ENCODE measurements at regions not wholly inside any gene's neighbourhood (a gene's known extent, or its start where the extent isn't known, plus 50 kb on each side); places are given as distances from the start of the nearest gene placed in this dataset.

GRCh38 chr18:47469576-47469975, 218.1 kb upstream of the SKOR2 start:
- no TSS peak for BruUV-seq (replicated peaks)
- no peaks in the 10 kb centered on the region for H3K9me2 ChIP-seq (ENCODE audit: insufficient read depth, low read length)
- POLR2A ChIA-PET, result no interaction called here
- CTCF ChIA-PET (ENCODE audit: unreplicated experiment), result no interaction called here
- H3K9me3 ChIP-seq (ENCODE audit: low read length), result no peaks in the 10 kb centered on the region
- H3K4me1 ChIP-seq (ENCODE audit: insufficient read depth, low read length, poor library complexity, severe bottlenecking), result no peaks in the 10 kb centered on the region
- intact Hi-C loops (cut with micrococcal nuclease; ENCODE audit: unreplicated experiment), result no loop called here
- no peak overlapping the region for H3K27ac ChIP-seq (ENCODE audit: low read depth, low read length, poor library complexity, severe bottlenecking)
- no peaks in the 10 kb centered on the region for H3K36me3 ChIP-seq (ENCODE audit: insufficient read depth, low read length)
- TF ChIP-seq EZH2phosphoT487 (IDR thresholded peaks at IDR 0.05; ENCODE audit: borderline replicate concordance, low read depth, low read length) (no peak), CTCF (conservative IDR thresholded peaks at IDR 0.05; ENCODE audit: low read length) (no peak)
- no peak overlapping the region for H3K4me2 ChIP-seq (ENCODE audit: low read length)
- no peak for DNase-seq (ENCODE audit: low spot score)
- H3K79me2 ChIP-seq (ENCODE audit: insufficient read depth, low read depth, low read length), result no peaks in the 10 kb centered on the region
- H4K20me1 ChIP-seq (ENCODE audit: insufficient read depth, low read length), result no peaks in the 10 kb centered on the region
- no peak overlapping the region for H3K4me3 ChIP-seq (ENCODE audit: low read depth, low read length, poor library complexity, severe bottlenecking)
- H2AFZ ChIP-seq (ENCODE audit: low read length), result no peak overlapping the region

DNA sequence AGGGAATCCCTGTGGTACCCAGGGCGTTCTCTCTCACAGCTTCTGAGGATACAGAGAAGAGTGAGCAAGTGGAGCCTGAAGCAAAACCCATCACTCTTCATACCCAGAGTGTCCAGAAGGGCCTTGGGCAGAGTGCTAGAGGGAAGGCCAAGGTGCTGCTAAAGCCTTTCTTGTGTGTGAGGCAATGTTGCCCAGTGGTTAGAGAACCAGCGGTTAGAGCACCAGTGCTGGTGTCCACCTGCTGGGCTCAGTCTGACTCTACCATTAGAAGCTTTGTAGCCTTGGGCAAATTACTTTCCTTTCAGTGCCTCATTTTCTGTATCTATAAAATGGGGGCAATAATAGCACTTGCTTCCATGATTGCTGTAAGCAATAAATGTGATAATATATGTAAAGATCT, 210.5 kb upstream of the SKOR2 start:
- no peaks in the 10 kb centered on the region for H3K36me3 ChIP-seq (ENCODE audit: insufficient read depth, low read length)
- DNase-seq (ENCODE audit: low spot score), result no peak
- H3K4me1 ChIP-seq (ENCODE audit: insufficient read depth, low read length, poor library complexity, severe bottlenecking), result no peaks in the 10 kb centered on the region
- no peak overlapping the region for H3K4me2 ChIP-seq (ENCODE audit: low read length)
- no TSS peak for BruUV-seq (replicated peaks)
- intact Hi-C loops (cut with micrococcal nuclease; ENCODE audit: unreplicated experiment), result no loop called here
- TF ChIP-seq EZH2phosphoT487 (IDR thresholded peaks at IDR 0.05; ENCODE audit: borderline replicate concordance, low read depth, low read length) (no peak), CTCF (conservative IDR thresholded peaks at IDR 0.05; ENCODE audit: low read length) (no peak)
- H3K9me3 ChIP-seq (ENCODE audit: low read length), result no peaks in the 10 kb centered on the region
- ChIA-PET CTCF (ENCODE audit: unreplicated experiment) (no interaction called here), POLR2A (no interaction called here)
- H3K4me3 ChIP-seq (ENCODE audit: low read depth, low read length, poor library complexity, severe bottlenecking), result no peak overlapping the region
- no peaks in the 10 kb centered on the region for H3K79me2 ChIP-seq (ENCODE audit: insufficient read depth, low read depth, low read length)
- H3K9me2 ChIP-seq (ENCODE audit: insufficient read depth, low read length), result no peaks in the 10 kb centered on the region
- H3K27ac ChIP-seq (ENCODE audit: low read depth, low read length, poor library complexity, severe bottlenecking), result no peak overlapping the region
- H2AFZ ChIP-seq (ENCODE audit: low read length), result no peak overlapping the region
- no peaks in the 10 kb centered on the region for H4K20me1 ChIP-seq (ENCODE audit: insufficient read depth, low read length)

- H4K20me1 ChIP-seq (ENCODE audit: insufficient read depth, low read length), result no peaks in the 10 kb centered on the region
- no peak overlapping the region for H2AFZ ChIP-seq (ENCODE audit: low read length)
- H3K9me3 ChIP-seq (ENCODE audit: low read length), result no peaks in the 10 kb centered on the region
- CTCF ChIA-PET (ENCODE audit: unreplicated experiment), result no interaction called here
- POLR2A ChIA-PET, result no interaction called here
- DNase-seq (ENCODE audit: low spot score), result no peak
- no peak for TF ChIP-seq CTCF (conservative IDR thresholded peaks at IDR 0.05; ENCODE audit: low read length)
- no peak for TF ChIP-seq EZH2phosphoT487 (IDR thresholded peaks at IDR 0.05; ENCODE audit: borderline replicate concordance, low read depth, low read length)
- no peaks in the 10 kb centered on the region for H3K36me3 ChIP-seq (ENCODE audit: insufficient read depth, low read length)
- no peaks in the 10 kb centered on the region for H3K79me2 ChIP-seq (ENCODE audit: insufficient read depth, low read depth, low read length)
- BruUV-seq (replicated peaks), result no TSS peak
- no peak overlapping the region for H3K27ac ChIP-seq (ENCODE audit: low read depth, low read length, poor library complexity, severe bottlenecking)
- H3K4me1 ChIP-seq (ENCODE audit: insufficient read depth, low read length, poor library complexity, severe bottlenecking), result no peaks in the 10 kb centered on the region
- no peaks in the 10 kb centered on the region for H3K9me2 ChIP-seq (ENCODE audit: insufficient read depth, low read length)
- H3K4me2 ChIP-seq (ENCODE audit: low read length), result no peak overlapping the region
- intact Hi-C loops (cut with micrococcal nuclease; ENCODE audit: unreplicated experiment), result no loop called here
- no peak overlapping the region for H3K4me3 ChIP-seq (ENCODE audit: low read depth, low read length, poor library complexity, severe bottlenecking)
Measured at GRCh38 chr18:47461406-47461948, 210.0 kb upstream of the SKOR2 start.
